ENCODE measurements at regions not wholly inside any gene's neighbourhood (a gene's known extent, or its start where the extent isn't known, plus 50 kb on each side); places are given as distances from the start of the nearest gene placed in this dataset.

DNA sequence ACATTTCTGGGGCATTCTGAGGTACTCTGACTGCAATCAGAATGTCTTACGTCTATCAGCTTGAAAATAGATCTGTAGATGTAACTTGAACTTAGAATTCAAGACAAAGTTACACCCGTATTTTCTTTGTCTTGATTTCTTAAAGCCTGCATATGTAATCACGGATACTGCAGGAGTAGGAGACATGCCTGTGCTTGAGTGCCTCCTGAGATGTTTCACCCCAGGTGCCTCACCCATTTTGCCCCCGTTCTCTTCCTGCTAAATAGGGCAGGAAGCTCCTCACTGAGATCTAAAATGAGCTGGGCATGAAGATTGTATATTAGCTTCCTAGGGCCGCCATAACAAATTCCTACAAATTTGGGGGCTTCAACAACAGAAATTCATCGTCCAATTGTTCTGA, 131.9 kb downstream of the RDH14 start:
- TF ChIP-seq, protein P1, sequence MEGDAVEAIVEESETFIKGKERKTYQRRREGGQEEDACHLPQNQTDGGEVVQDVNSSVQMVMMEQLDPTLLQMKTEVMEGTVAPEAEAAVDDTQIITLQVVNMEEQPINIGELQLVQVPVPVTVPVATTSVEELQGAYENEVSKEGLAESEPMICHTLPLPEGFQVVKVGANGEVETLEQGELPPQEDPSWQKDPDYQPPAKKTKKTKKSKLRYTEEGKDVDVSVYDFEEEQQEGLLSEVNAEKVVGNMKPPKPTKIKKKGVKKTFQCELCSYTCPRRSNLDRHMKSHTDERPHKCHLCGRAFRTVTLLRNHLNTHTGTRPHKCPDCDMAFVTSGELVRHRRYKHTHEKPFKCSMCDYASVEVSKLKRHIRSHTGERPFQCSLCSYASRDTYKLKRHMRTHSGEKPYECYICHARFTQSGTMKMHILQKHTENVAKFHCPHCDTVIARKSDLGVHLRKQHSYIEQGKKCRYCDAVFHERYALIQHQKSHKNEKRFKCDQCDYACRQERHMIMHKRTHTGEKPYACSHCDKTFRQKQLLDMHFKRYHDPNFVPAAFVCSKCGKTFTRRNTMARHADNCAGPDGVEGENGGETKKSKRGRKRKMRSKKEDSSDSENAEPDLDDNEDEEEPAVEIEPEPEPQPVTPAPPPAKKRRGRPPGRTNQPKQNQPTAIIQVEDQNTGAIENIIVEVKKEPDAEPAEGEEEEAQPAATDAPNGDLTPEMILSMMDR (IDR thresholded peaks at IDR 0.05): no peak
- no peak for TF ChIP-seq ZFX (IDR thresholded peaks at IDR 0.05; ENCODE audit: borderline replicate concordance)
